Colonic mucosa (tissue), 4 donors: ENCODE measurements at regions not wholly inside any gene's neighbourhood (a gene's known extent, or its start where the extent isn't known, plus 50 kb on each side); places are given as distances from the start of the nearest gene placed in this dataset.

ENCODE experiments used
- DNase-seq: peaks from one replicate; pipeline ENCODE4 v3.0.0-alpha.2; 2020
- H3K27ac ChIP-seq: fragments of 200-600 bp; one replicate; pipeline ENCODE4 v1.8.0; 2021
- H3K27me3 ChIP-seq: fragments of 200-600 bp; one replicate; pipeline ENCODE4 v1.8.0; 2021
- H3K36me3 ChIP-seq: fragments of 200-600 bp; one replicate; pipeline ENCODE4 v1.8.0; 2021
- H3K4me1 ChIP-seq: fragments of 200-600 bp; one replicate; pipeline ENCODE4 v1.8.0; 2021; ENCODE audit warnings: mild to moderate bottlenecking
- H3K4me3 ChIP-seq: fragments of 200-600 bp; one replicate; pipeline ENCODE4 v1.8.0; 2021
- H3K9ac ChIP-seq, 2 donors: one replicate each; pipeline ENCODE4 v1.7.0; 2013; ENCODE audit warnings: control low read depth in 2 of 2, low read depth in 2 of 2, low read length in 2 of 2
- H3K9me3 ChIP-seq: fragments of 200-600 bp; one replicate; pipeline ENCODE4 v1.8.0; 2021
- intact Hi-C: fragments of 100-400 bp; cut with DNase I; formaldehyde crosslinking; loops from one replicate; pipeline ENCODE4 v1.14.1; 2022
- TF ChIP-seq, protein P1 (sequence below): fragments of 200-600 bp; IDR thresholded peaks from one replicate; pipeline ENCODE4 v1.8.0; 2022; ENCODE audit warnings: antibody characterized with exemption, mild to moderate bottlenecking
- donor health status: healthy.
- donor health status: DM: no; HTN: no; CAD: no.
- donor health status: DM: no; HTN: no; CAD: no.

GRCh38 chr13:97121894-97122293 lies 100.2 kb upstream of the MBNL2 start:
- no peaks in the 10 kb centered on the region for H3K36me3 ChIP-seq
- DNase-seq = no peak
- no peaks in the 10 kb centered on the region for H3K27me3 ChIP-seq
- H3K4me1 ChIP-seq = no peaks in the 10 kb centered on the region
- no peak overlapping the region for H3K27ac ChIP-seq
- H3K9ac ChIP-seq = no peak overlapping the region
- no peak overlapping the region for H3K4me3 ChIP-seq
- TF ChIP-seq, protein P1, sequence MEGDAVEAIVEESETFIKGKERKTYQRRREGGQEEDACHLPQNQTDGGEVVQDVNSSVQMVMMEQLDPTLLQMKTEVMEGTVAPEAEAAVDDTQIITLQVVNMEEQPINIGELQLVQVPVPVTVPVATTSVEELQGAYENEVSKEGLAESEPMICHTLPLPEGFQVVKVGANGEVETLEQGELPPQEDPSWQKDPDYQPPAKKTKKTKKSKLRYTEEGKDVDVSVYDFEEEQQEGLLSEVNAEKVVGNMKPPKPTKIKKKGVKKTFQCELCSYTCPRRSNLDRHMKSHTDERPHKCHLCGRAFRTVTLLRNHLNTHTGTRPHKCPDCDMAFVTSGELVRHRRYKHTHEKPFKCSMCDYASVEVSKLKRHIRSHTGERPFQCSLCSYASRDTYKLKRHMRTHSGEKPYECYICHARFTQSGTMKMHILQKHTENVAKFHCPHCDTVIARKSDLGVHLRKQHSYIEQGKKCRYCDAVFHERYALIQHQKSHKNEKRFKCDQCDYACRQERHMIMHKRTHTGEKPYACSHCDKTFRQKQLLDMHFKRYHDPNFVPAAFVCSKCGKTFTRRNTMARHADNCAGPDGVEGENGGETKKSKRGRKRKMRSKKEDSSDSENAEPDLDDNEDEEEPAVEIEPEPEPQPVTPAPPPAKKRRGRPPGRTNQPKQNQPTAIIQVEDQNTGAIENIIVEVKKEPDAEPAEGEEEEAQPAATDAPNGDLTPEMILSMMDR = no peak
- intact Hi-C loops = no loop called here
- H3K9me3 ChIP-seq = no peaks in the 10 kb centered on the region

DNA sequence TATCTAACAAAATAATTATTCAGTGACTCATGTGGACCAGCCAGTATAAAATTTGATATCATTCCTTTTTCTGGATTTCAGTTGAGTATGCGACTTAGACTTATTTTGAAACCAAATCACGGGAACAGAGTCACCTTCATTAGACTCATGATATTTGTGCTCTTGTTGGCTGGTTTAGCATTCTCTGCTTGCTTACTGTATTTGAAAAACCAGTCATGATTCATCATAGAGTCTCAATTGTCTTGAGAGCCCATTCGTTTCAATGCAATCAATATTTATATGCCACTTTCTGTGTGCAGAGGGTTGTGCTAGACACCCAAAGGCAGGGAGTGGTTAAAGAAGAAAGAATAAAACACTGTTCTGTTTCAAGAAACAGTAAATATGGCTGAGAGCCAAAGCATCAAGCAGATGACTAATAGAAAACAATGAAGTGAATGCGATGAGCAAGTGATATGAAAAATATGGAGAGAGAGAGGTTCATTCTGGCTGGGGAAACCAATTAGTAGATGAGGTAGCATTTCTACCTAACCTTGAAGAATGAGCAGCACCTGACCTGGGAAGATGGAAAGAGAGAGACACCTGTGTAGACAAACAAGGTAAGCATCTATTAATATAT lies 99.6 kb upstream of the MBNL2 start:
- TF ChIP-seq, protein P1 = no peak
- H3K4me1 ChIP-seq = no peaks in the 10 kb centered on the region
- intact Hi-C loops = no loop called here
- no peak for DNase-seq
- H3K4me3 ChIP-seq = no peak overlapping the region
- H3K9me3 ChIP-seq = no peaks in the 10 kb centered on the region
- no peaks in the 10 kb centered on the region for H3K27me3 ChIP-seq
- H3K27ac ChIP-seq = no peak overlapping the region
- no peaks in the 10 kb centered on the region for H3K36me3 ChIP-seq
- H3K9ac ChIP-seq = no peak overlapping the region

DNA sequence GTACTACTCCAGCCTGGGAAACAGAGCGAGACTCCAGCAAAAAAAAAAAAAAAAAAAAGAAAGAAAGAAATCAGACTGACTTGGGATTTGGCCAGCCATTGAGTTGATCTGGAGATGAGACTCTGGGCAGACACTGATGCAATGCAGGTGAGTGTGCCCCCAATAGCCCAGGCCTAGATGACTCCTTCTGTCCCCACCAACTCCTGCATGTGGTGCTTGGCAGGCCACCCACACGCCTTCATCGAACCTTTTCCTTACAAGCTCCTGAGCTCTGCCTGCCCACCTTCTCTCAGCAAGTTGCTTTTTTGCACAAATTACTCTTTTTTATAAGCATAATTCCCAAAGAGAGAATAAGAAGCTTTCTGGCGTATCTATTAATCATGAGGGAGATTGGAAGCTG lies 97.9 kb upstream of the MBNL2 start:
- Histone ChIP-seq H3K4me3 (no peak overlapping the region), H3K27ac (no peak overlapping the region), H3K27me3 (no peaks in the 10 kb centered on the region), H3K9me3 (no peaks in the 10 kb centered on the region), H3K4me1 (no peaks in the 10 kb centered on the region), H3K36me3 (no peaks in the 10 kb centered on the region), H3K9ac (no peak overlapping the region)
- TF ChIP-seq, protein P1 = no peak
- intact Hi-C loops = no loop called here
- no peak for DNase-seq

- Histone ChIP-seq H3K9ac (no peak overlapping the region), H3K36me3 (no peaks in the 10 kb centered on the region), H3K27ac (no peak overlapping the region), H3K9me3 (no peaks in the 10 kb centered on the region), H3K4me3 (no peak overlapping the region), H3K4me1 (no peaks in the 10 kb centered on the region), H3K27me3 (no peaks in the 10 kb centered on the region)
- DNase-seq = peak; percentile 43
- TF ChIP-seq, protein P1 = no peak
- intact Hi-C loops = no loop called here
Measured at GRCh38 chr13:97124915-97125809, 97.0 kb upstream of the MBNL2 start.

GRCh38 chr13:97125810-97126738 lies 96.1 kb upstream of the MBNL2 start:
- Histone ChIP-seq H3K9ac (no peak overlapping the region), H3K27ac (no peak overlapping the region), H3K4me3 (no peak overlapping the region), H3K36me3 (no peaks in the 10 kb centered on the region), H3K4me1 (no peaks in the 10 kb centered on the region), H3K27me3 (no peaks in the 10 kb centered on the region), H3K9me3 (no peaks in the 10 kb centered on the region)
- DNase-seq = no peak
- intact Hi-C loops = no loop called here
- TF ChIP-seq, protein P1 = no peak
